Hindlimb muscle (tissue), 1 donor: ENCODE measurements at regions not wholly inside any gene's neighbourhood (a gene's known extent, or its start where the extent isn't known, plus 50 kb on each side); places are given as distances from the start of the nearest gene placed in this dataset.
"Not testable (repeated sequence)": the region's sequence is repeated elsewhere in the genome, so short reads cannot be mapped to it uniquely, and the experiment has no call there.

Experiments used
- DNase-seq: peaks from one replicate; pipeline ENCODE4 v3.0.0-alpha.2; 2013

DNA sequence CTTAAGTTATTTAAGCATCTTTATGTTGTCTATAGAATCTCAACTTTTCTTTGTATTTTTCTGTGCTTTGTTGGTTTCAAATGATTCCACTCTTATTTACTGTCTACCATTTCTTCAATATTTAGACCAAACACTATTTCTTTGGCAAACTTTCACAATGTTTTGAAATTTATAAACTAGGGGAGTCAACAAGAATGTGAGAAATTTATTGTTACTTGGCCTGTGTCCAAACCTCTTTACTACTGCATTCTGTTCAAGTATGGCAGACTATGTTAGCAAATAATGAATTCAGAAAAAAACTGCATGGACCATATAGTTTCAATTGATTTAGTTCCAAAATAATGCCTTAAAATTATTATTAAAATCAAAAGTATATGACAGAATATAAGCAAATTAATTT lies 470.2 kb downstream of the FBXO15 start:
- no peak for DNase-seq

DNA sequence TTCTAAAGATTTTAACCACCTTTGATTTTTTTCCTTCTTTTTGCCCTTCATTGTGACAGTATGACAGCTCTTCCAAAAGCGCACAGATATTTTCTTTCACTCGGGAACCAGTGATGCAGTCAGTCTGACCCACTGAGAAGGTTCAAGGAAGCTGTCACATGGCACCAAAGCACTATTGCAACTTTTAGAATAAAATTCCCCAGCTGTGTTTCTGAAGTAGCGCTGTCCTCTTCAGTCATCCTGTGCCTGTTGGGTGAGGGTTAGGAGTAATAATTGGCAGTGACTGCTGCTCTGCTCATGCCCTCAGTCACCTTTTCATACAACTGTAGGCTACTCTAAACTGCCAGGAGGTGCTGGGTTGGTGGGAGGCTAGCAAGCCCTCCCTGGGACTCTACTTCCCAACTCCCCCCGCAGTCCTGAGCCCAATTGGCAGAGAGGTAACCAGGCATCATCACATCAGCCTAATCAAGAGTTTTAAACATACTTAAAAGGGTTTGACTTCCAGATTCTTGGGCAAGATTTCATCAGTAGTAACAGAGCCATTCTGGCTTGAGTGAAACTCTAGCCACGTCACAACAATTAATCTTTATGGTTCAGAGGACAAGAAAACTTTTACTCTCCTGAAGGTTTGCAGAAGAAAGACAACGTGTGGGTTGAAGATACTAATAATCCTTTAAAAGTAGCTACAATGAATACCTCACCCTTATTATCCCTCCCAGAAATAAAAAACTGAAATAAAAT lies 473.3 kb downstream of the FBXO15 start:
- DNase-seq, result no peak

DNA sequence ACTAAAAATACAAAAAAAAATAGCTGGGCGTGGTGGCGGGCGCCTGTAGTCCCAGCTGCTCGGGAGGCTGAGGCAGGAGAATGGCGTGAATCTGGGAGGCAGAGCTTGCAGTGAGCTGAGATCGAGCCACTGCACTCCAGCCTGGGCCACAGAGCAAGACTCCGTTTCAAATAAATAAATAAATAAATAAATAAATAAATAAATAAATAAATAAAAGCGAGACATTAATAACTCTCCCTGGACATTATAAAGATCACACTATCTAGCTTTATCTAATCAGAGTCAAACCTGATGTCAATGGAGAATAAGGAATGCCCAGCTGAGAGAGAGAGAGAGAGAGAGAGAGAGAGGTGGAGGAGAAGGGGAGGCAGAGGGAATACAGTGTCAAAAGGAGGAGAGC lies 476.2 kb downstream of the FBXO15 start:
- not testable (repeated sequence) for DNase-seq

DNA sequence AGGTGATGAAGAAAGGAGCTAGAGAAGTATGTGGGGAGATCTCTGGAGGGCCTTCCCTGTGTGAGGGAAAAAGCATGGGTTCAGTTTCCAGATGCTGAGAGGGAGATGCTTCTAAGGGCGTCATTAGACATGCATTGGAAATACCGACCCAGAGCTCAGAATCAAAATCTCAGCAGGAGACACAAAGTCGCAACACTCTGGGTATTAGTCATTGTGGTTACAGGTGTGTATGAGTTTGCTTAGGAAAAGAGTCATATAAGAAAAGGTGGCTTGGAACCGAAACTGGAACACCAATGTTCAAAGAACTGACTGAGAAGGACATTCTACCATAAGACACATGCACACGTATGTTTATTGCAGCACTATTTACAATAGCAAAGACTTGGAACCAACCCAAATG lies 477.1 kb downstream of the FBXO15 start:
- no peak for DNase-seq

DNA sequence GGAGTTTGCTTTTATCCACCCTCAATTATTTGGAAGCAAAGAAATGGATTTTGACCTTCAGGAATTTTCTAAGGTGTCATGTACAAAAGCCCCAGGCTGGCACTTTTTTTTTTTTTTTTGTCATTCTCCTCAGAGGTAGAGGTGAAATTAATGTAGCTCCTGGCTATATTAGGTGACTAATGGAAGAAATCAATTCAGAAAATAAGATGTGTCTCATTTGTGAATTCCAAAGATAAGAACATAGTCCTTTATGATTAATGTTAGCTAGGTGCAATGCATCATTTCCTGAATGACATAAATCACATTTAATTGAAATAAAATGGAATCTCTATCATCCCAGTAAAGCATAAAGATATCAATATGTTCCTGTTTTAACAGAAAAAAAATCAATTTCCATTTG lies 477.6 kb downstream of the FBXO15 start:
- no peak for DNase-seq

DNA sequence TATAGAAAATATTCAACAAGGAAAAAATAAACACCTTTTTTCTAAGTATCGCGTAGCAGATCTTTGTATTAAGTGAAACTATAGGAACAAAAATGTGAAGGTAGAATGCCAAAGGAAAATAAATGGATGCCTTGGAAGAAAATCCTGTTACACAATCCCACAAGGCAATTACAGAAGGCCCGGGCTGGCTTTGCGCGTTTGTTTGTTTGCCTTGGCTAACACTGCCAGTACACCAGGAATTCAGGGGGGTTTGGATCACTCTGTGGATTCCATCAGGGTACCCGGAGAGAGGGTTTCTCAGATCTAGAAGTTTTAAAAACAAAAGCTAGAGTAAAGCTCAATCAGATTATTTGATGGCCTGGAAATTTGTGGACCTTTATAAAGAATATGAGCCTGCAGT lies 478.3 kb downstream of the FBXO15 start:
- no peak for DNase-seq

DNA sequence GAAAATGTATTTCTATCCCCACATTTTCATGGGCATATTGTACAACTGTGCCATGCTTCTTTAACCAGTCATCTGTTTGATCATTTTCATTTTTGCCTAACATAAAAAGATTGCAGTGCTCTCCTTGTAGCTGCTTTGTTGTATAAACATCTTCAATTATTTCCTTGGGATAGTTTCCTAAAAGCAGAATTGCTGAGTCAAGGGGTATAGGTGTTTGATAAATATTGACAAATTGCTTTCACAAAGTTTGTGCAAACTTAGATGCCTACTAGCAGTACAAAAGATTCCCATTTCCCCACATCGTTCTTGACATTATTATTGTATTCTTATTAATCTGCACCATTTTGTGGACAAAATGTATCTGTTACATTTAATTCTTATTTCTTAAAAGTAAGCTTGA lies 479.6 kb downstream of the FBXO15 start:
- no peak for DNase-seq

DNA sequence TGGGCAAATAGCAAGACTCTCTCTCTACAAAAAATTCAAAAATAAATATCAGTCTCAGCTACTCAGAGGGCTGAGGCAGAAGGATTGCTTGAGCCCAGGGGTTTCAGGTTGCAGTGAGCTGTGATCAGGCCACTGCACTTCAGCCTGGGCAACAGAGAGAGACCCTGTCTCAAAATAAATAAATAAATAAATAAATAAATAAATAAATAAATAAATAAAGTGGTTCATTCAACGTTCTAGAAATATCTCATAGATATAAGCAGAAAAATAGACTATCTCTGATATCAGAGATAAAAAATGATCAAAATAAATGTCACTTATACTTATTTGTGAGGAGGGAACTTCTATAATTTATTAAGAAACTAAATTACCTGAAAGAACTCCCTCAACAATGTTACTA lies 480.9 kb downstream of the FBXO15 start:
- no peak for DNase-seq

DNA sequence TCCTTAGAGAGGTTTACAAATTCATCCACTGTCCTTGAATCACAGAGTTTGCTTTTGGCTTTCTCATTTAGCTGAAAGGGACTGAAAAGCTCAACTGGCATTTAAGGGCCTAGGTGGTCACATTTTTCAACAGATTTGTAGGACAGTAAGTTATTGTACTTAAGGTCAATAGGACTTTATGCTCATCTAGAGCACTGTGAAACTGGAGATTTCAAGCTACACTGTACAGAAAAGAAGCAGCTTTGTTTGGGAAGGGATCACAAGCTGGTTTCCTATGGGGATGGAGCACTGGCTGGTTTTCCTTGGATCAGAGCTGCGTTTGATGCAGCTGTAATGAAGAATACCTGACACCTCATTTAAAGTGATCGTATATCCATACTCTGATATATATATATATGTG lies 482.7 kb downstream of the FBXO15 start:
- DNase-seq, result no peak

DNA sequence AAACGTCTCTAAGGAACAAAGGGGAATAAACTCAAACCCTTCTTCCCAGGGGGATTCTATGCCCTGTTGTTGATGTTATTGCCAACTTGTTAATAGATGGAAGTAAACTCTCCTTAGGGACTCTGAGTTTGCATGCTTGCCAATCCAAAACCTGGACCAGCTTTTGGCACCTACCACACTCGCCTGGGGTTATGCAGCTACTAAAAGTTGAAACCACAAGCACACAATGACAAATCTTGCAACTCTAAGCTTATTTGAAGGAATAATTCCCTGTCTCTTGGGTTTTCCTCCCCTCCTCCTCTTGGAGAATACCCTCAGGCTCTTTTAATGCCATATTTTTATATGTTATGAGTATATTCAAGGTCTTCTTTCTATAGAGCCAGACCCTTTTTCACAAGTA lies 484.1 kb downstream of the FBXO15 start:
- no peak for DNase-seq

DNA sequence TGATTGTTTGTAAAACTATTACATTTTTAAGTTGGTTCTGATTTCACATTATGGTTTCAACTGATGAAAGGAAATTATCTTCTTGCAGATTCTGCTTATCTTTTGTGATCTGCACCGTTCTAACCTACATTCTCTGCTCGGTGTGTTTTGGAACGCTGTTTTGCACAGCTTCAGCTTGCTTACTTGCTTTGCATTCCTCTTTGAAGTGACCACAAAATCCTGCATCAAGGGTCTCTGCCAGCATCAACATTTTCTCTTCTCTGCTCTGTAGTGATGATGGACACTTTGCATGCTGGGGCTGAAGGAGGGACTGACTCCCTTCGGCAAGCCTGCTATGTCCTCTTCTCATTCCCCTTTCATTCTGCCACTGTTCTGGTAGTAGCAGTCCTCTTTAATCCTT lies 485.2 kb downstream of the FBXO15 start:
- DNase-seq, result no peak

DNA sequence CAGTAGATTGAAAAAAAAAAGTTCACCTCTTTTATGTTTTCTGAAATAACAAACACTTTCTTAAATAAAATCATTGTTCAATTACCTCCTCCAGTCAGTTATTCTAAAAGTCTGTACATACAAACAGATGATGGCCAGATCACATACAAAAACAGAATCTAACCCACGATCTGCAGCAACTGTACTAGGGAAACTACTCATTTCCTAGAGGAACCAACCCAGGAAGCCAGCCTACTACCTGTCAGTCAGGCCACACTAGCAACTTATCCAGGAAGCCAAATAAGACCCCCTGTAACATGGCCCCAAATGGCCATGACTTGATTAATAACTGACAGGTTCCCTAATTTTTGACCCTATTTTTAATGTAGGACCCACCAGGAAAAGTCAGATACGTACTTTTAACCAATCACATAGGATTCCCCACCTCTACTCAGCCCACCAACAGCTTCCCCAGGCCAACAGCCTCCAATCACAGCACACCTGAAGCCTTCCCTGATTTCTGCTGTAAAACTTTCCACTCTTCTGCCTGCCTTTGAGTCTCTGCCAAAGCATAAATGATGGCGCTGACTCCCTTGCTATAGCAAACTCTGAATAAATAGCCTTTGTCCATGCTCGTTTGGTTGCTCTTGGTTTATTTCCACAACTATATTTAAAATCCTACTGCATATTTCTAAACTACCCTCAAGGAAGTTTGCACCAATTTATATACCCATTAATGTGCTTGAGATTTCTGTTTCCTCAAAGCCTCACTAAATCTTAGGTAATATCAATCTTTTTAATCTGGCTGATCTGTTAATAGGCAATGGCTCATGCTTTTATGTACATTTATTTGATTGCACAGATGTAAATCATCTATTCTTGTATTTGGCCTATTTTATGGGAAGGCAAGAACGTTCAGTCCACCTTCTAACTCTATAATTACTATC lies 486.4 kb downstream of the FBXO15 start:
- no peak for DNase-seq

DNA sequence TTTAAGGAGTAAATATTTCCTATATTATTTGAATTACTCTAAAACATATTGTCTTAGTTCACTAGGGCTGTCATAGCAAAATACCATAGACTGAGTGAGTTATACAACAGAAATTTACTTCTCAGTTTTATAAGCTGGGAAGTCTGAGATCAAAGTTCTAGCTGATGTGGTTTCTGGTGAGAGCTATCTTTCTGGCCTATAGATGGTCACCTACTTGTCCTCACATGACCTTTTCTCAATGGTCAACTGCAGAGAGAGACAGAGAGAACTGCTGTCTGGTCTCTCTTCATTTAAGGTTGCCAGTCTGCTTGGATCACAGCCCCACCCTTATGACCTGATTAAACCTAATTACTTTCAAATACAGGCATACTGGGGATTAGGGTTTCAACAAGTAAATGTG lies 490.9 kb downstream of the FBXO15 start:
- no peak for DNase-seq

DNA sequence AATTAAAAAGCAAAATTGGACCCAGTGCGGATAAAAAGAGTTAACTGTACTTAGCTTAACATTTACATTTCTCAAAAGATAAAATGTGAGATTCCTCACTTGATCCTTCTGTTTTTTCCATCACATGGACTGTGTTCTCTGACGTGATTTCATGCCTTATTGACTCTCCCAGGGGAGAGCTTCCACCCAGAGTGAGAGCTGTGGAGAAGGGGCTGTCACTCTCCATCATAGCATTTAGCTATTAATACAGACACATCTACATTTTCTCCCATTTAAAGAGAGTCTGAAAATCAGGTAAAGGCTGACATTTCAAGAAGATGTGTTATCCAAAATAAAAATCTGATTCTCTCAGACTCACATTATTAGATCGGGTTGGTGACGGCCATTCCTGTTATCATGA lies 493.8 kb downstream of the FBXO15 start:
- DNase-seq, result no peak

DNA sequence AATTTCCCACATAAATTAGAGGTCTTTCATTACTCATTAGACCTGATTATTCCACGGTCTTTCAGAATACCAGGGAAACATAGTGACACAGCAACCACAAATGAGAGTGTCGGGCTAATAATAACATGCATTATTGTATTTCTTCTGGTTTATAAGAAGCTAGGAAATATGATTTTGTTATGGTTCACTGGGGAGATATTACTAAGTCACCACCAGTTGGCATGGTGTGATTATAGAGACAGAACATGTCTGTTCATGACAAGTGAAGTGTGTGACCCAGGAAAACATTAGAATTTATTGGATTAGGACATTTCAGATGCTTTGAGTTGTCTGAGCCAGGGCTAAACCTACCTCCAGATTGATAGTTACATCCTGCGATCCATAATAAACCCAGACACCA lies 494.4 kb downstream of the FBXO15 start:
- DNase-seq, result no peak

DNA sequence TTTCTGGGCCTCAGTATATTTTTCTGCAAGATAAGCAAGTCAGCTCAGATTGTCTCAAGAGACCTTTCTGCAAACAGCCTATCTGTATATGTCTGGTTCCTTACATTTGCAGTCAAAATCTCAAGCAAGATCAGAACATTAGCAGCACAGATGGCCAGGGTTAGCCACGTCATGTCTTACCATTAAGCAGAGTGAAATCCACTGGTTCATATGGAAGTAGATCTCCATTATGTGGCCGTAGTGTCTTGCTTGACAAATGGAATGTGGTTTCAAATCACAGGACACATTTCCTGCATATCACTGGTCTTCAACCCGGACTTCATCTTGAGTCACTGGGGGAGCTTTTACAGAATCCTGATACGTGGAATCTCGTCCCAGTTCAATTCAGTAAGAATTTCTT lies 500.2 kb downstream of the FBXO15 start:
- no peak for DNase-seq

DNA sequence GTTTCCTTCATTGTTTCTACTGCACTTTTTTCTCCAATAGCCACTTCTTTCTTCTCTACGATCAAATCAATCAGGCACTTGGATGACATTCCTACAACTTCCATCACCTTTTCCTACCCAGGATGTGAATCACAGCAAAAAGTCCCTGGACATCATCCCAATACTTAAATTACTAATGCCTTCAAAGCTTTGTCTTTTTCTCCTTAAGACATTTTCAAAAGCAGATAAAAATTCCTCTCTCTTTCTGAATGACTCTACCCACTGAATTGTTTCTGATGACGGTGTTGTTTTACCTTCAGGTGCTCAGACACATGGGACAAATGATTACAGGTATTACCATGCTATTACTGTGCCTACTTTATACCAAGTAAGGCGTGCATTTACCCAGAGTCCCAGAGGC lies 500.9 kb downstream of the FBXO15 start:
- no peak for DNase-seq

DNA sequence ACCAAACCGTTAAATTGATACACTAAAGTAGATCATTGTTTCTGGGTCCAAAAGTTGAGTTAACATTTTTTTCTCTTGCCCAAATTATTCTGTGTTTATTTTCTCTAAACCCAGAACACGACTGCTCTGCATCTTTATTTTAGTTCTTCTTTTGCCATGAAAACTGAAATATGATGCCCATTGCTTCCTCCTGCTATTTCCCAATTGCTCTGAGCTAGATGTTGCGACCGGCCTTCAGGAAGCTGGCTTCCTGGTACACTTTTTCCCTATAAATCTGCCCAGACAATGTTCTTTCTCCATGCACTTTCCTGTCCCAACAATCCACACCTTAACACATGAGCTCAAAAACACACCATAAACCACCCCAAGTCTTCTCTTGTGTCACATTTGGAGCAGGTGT lies 501.4 kb downstream of the FBXO15 start:
- no peak for DNase-seq

DNA sequence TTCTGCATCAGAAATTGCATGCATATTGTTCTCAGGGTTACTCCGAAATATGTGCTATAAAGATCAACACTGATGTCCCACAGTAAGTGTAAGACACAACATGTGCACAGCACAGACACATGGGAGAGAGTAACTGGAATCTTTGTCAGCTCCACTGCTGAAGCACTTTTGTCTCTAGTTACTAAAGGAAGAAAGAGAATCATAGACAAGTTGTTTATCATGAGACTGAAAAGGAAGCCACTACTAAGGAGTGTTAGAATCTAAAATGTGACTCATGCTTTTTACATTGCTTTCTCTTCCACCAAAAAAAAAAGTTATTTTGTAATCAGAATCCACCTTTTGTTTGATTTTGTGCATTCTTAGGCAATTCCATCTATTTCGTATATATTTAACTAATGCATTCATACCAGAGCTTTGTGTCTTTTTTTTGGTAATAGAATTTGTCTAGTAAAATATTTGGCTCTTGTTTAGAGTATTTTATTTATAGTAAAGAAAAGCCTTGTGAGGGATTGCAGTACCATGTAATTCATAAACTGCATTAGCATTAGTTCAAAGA lies 502.4 kb downstream of the FBXO15 start:
- no peak for DNase-seq

DNA sequence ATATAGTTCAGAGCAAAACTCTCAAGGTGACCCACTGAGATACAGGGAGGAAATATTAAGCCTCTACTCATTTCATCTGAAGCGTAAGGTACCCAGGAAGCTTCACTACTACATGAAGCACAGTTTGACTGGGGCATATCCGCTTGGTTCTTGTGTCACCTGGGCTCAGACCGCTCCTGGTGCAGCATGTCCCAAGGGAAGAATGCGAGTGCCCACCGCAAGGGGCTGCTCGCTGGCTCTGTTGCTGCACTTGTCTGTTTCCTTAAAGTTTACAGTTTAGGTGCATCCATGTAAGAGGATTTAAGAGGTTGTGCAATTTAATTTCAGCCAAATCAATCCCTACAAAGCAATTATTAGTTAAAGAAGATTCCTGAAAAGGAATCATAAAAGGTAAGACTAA lies 507.8 kb downstream of the FBXO15 start:
- no peak for DNase-seq

DNA sequence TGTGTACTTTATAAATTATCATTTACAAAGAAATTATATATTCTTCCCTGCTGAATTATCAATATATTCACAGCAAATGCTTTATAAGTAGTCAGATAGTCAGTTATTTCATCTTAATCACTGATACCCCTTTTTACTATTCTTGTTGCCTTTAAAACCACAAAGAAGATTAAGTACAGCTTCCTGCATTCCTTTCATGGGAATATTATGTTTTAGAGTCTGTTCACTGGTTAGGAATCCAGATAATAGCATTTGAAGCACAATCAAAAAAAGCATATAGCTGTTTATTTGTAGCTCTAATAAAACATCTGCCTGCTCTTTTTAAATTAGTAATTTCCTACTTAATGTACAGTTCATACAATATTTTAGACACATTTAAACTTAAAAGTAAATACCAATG lies 508.9 kb downstream of the FBXO15 start:
- DNase-seq, result no peak

DNA sequence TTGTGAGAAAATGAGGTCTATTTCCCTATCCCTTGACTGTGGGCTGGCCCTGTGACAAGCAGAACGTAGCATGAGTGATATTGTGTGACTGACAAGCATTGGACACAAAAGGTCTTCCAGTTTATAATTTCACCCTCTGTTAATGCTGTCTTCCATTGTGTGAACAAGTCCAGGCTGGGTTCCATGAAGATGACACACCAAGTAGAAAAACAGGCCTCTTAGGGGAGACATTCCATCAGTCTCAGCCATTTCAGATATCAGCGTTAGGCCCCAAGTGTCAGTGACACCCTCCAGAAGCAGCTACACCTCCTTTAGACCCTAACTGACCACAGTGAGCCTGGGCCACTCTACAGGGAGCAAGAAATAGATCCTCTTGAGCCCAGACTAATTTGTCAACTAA lies 511.3 kb downstream of the FBXO15 start:
- no peak for DNase-seq

DNA sequence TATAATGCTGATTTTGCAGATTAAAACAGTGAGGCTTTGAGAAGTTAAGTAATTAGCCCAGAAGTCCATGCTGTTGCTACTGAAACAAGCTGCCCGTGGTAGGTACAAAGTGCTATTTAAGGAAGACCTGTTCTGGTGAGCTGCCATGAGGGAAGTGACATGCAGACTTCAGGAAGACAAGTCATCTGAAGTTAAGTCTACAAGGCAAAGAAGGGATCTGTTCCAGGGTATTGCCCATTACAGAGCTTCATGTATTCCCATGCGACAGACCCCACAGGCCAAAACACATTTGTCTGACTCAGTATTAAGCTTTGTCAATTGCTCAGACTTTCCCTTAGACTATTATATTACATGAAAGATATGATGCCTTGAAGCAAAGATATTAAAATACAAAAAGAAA lies 520.8 kb downstream of the FBXO15 start:
- no peak for DNase-seq

DNA sequence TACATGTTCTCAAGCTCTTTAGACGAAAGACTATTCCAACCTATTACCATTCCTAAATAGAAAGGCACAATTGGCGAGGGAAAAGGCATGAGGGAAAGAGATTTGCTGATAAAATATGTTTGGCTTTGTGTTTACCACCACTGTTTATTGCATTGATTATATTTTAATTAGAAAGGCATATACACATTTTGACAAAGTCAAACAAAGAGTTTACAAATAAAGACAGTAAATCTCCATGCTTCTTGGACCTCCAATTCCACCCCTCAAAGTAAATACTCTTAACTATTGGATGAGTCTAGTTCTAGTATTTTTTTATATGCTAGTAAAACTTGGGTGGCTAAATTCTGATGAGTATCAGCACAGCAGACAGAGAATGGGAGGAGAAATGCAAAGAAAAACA lies 521.4 kb downstream of the FBXO15 start:
- DNase-seq, result no peak
